HL-60 (cell line): ENCODE measurements at regions not wholly inside any gene's neighbourhood (a gene's known extent, or its start where the extent isn't known, plus 50 kb on each side); places are given as distances from the start of the nearest gene placed in this dataset.
"Not testable (repeated sequence)": the region's sequence is repeated elsewhere in the genome, so short reads cannot be mapped to it uniquely, and the experiment has no call there.

Experiments
- DNase-seq, 2 experiments: peaks; one replicate each; pipeline ENCODE4 v3.0.0-alpha.2; 2010 to 2020; ENCODE audit warnings: low read depth in 1 of 2, low spot score in 1 of 2
- H3K27ac ChIP-seq: fragments of 250-450 bp; sonication (Bioruptor Pico); replicated peaks from 2 replicates; pipeline ENCODE4 v1.5.1; 2020; ENCODE audit warnings: mild to moderate bottlenecking, moderate library complexity
- H3K27me3 ChIP-seq: fragments of 250-450 bp; sonication (Bioruptor Pico); 2 replicates; pipeline ENCODE4 v1.5.1; 2021; ENCODE audit warnings: mild to moderate bottlenecking, moderate library complexity; ENCODE audit not compliant: insufficient read depth, poor library complexity, severe bottlenecking
- H3K4me3 ChIP-seq: replicated peaks from 2 replicates; pipeline ENCODE4 v1.5.1; 2011; ENCODE audit warnings: mild to moderate bottlenecking, control low read depth, low read length; ENCODE audit not compliant: insufficient read depth

DNA sequence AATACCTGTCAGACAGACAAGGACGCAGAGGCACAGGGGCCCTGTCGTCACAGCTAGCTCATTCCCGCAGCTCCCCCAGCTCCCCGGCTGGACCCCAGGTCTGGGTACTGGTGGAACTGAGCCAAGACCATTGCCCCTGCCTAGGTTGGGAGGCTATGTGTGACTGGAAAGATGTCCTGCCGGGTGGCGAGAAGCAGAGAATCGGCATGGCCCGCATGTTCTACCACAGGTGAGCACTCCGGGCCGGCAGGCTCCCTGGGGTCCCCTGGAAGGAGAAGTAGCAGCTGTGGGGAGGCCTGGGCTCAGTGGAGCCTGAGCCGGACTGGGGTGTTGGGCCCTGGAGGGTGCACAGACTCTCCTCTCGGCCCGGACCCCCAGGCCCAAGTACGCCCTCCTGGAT, 3028.3 kb upstream of the TEKT4 start:
- DNase-seq, H3K27me3 ChIP-seq, H3K4me3 ChIP-seq, H3K27ac ChIP-seq: not testable (repeated sequence)

- H3K27me3 ChIP-seq, DNase-seq, H3K4me3 ChIP-seq, H3K27ac ChIP-seq: not testable (repeated sequence)
Observed at GRCh38 chr2:91843723-91844450, 3027.3 kb upstream of the TEKT4 start.

DNA sequence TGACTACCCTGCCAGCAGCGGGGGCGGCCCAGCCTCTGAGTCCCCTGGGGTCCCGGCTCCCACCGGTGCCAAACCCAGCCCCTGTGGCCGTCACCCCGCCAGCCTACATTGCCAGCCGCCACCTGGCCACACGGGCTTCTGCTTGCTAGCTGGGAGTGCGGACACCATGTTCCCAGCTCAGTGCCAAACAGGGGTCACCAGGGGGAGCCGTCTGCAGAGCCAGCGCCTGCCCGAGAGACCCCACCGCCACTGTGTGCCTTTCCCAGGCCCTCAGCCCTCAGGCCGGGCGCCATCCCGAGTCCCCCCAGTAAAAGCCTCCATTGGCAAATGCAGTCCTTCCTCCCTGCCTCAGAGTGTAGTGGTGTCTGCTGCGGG, 3026.8 kb upstream of the TEKT4 start:
- DNase-seq, H3K27me3 ChIP-seq: not testable (repeated sequence)

DNA sequence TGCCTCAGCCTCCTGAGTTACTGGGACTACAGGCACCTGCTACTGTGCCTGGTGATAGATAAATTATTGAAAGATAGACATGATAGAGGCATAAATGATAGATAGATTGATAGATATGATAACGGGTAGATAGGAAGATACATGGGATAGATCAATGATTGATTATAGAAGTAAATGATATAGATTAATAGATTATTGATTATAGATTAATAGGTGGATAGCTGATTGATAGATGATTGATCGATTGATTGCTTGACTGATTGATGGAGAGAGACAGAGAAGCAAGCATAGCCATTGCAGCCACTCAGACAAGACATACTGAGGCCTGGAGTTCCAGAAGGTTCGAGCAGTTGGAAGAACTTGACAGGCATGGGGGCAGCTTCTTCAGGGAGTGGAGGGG, 3024.8 kb upstream of the TEKT4 start:
- not testable (repeated sequence) for H3K4me3 ChIP-seq, H3K27ac ChIP-seq, H3K27me3 ChIP-seq, DNase-seq

More for the DNA sequence above, 3026.8 kb upstream of the TEKT4 start:
- not testable (repeated sequence) for H3K27ac ChIP-seq, H3K4me3 ChIP-seq

DNA sequence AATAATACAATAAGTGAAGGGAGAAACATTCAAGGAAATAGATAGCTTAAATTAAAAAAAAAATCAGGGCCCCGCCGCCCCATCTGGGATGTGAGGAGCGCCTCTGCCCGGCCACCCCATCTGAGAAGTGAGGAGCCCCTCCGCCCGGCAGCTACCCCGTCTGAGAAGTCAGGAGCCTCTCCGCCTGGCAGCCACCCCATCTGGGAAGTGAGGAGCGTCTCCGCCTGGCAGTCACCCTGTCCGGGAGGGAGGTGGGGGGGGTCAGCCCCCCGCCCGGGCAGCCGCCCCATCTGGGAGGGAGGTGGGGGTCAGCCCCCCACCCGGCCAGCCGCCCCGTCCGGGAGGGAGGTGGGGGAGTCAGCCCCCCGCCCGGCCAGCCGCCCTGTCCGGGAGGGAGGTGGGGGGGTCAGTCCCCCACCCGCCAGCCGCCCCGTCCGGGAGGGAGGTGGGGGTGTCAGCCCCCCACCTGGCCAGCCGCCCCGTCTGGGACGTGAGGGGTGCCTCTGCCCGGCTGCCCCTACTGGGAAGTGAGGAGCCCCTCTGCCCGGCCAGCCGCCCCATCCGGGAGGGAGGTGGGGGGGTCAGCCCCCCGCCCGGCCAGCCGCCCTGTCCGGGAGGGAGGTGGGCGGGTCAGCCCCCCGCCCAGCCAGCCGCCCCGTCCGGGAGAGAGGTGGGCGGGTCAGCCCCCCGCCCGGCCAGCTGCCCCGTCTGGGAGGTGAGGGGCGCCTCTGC, 3019.4 kb upstream of the TEKT4 start:
- DNase-seq, H3K4me3 ChIP-seq, H3K27me3 ChIP-seq, H3K27ac ChIP-seq: not testable (repeated sequence)

GRCh38 chr2:91856971-91857370, 3014.3 kb upstream of the TEKT4 start:
- not testable (repeated sequence) for DNase-seq, H3K27me3 ChIP-seq, H3K4me3 ChIP-seq, H3K27ac ChIP-seq

DNA sequence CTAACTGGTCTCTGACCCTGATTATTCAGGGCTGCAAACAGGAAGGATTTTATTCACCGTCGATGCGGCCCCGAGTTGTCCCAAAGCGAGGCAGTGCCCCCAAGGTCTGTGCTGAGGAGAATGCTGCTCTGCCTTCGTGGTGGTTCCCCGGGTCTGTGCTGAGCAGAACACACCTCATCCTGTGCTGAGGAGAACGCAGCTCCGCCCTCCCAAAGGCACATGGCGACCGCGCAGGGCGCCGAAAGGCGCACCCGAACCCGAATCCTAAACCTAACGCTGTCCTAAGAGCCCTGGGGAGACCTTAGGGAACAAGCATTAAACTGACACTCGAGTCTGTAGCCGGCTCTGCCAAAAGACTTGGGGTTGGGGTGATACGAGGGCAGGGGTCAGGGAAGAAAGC, 3013.5 kb upstream of the TEKT4 start:
- H3K27ac ChIP-seq, H3K27me3 ChIP-seq, DNase-seq, H3K4me3 ChIP-seq: not testable (repeated sequence)

DNA sequence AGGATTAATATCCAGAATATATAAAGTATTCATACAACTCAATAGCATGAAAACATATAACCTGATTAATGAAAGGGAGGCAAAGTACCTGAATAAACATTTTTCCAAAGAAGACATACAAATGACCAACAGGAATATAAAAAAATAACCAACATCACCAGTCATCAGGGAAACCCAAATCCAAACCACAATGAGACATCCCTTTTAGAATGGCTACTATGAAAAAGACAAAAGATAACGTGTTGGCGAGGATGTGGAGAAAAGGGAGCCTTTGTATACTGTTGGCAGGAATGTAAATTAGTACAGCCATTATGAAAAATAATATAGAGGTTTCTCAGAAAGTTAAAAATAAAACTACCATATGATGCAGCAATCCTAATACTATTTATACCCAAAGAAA, 2999.5 kb upstream of the TEKT4 start:
- H3K27ac ChIP-seq, DNase-seq, H3K27me3 ChIP-seq, H3K4me3 ChIP-seq: not testable (repeated sequence)

GRCh38 chr2:91873416-91873815, 2997.8 kb upstream of the TEKT4 start:
- DNase-seq, H3K27me3 ChIP-seq, H3K4me3 ChIP-seq, H3K27ac ChIP-seq: not testable (repeated sequence)

DNA sequence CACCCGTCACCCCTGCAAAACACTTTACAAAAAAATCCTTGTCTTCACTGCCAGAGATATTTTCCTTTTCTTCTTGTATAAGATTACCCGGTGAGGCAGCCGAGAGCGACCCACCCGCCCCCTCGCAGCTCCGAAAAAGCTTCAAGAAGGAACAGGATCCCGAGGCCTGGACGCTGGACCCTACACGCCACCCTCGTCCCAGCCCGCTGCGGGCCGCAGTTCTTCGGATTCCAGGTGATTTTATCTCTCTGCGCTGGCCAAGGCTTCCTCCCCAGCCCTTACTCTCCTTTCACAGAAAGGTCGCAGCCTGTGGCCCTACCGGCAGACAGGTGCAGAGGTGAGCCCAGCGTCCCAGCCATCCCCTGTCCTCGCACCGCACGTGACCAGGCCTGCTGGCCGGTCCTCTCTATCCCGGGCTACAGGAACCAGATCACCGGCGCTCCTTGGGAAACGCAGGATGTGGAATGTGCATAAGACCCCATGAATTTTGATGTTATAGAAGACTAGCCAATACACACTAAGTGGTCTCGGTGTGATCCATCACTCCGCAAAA, 2993.5 kb upstream of the TEKT4 start:
- H3K27ac ChIP-seq, result not testable (repeated sequence)

GRCh38 chr2:91895091-91895490, 2976.1 kb upstream of the TEKT4 start:
- not testable (repeated sequence) for H3K27ac ChIP-seq, H3K27me3 ChIP-seq, H3K4me3 ChIP-seq, DNase-seq

More for the DNA sequence above, 2993.5 kb upstream of the TEKT4 start:
- not testable (repeated sequence) for DNase-seq, H3K27me3 ChIP-seq, H3K4me3 ChIP-seq

- H3K27ac ChIP-seq, H3K27me3 ChIP-seq, DNase-seq, H3K4me3 ChIP-seq: not testable (repeated sequence)
Observed at GRCh38 chr2:91917602-91918001, 2953.6 kb upstream of the TEKT4 start.
